ENCODE measurements at regions not wholly inside any gene's neighbourhood (a gene's known extent, or its start where the extent isn't known, plus 50 kb on each side); places are given as distances from the start of the nearest gene placed in this dataset.

GRCh38 chr1:30045304-30046090 lies 677.9 kb downstream of the MATN1 start:
- DNase-seq (ENCODE audit: low read depth) = no peak

DNA sequence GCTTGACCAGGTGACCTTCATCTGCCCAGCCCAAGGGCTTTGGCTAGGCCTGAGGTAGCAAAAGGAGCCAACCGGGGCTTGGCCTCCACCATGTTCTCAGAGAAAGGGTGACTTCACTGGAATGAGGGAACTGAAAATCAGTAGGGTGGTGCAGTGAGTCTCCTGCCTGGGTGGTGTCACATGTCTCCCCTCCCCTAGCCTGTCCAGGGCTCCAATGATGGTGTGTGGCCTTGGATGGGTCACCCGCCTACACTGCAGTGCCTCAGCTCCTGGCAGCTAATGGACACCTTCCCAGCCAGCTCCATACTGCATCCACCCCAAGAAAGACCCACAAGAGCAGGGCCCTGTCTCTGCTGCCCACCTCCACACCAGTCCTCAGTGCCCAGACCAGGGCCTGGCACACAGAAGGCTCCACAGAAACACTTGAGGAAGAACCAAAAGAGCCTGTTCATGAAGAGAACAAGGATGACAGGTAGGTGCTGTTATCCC lies 678.7 kb downstream of the MATN1 start:
- no peak for DNase-seq (ENCODE audit: low read depth)

DNA sequence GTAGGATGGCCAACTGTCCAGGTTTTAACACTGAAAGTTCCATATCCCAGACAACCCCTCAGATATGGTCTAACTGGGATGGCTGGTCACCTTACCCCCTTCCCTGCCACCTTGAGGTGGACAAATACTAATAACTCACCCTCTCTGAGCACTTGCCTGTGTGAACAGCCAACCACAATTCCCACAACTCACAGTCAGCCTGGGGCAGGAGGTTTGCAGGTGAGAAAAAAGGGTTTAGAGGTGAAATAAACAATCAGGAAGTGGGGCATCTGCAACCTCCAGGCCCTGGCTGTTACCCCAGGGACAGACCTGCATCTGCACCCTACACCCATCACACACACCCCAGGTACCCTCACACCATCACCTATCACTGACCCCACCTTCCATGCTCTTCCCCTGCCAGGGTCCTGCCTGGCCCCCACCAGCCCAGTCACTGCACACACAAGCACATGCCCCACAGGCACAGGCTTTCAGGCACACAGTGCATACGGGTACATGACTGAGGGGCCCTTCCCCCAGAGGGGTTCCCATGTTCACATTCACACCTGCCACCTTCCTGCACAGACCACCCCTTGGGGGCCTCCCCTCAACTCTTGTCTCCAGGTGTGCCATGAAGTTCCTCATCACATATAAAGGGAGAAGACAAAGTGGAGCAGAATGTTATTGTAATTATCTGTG lies 679.5 kb downstream of the MATN1 start:
- no peak for DNase-seq (ENCODE audit: low read depth)

GRCh38 chr1:30043256-30043655 lies 680.1 kb downstream of the MATN1 start:
- no peak for DNase-seq (ENCODE audit: low read depth)

DNA sequence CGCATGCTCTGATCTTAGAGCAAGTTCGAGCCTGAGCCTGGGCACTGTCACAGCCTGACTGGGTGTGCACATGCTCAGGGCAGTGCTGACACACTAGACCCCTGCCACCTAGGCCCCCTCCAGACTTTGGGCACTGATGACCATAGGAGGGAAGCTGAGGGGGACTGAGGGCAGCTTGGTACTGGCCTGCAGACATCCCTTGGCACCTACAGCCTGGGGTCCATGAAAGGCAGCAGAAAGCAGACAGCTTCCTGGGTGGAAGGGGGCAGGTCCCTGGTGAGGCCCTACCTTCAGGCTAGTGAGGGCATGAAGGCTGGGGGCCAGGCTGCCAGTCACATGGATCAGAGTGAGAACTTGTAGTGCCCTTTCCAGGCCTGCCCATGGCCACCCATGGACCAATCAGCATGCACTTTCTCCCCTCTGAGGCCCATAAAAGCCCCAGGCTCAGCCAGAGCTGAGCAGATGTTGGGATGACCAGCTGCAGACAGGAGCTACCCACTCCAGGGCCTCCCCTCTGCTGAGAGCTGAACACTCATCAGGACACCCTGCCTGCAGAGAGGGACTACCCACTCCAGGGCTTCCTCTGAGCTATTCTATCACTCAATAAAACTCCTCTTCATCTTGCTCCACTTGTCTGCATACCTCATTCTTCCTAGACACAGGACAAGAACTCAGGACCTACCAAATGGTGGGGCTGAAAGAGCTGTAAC lies 680.8 kb downstream of the MATN1 start:
- DNase-seq (ENCODE audit: low read depth) = no peak

DNA sequence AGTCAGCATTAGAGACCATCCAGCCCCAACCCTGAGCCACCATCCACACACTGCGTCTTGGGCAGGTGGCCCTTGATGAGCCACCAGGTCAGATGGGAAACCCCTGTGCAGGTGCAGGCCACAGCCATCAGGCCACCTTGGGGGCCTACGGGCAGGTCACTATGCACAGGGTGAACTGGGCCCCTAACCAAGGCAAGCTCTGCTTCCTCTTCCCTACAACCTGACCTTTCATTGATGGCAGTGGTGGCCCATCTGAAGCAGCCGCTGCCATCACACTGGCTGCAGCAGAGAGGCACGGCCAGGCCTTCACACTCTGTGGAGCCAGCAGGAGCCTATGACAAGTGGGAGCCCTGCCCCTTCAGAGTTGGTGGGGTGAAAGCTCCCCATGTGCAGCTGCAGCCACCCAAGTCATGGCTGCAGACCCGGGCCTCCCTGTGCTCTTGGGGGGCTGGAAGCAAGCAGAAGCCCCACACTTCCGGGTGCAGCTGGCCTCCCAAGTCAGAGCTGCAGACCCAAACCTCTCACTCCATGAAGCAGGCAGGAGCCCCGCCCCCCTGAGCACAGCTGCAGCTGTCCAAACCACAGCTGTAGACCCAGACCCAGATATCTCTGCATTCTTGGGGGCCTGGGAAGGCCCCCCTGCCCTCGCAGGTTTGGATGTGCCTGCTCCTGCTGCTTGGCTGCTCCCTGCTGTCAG lies 681.5 kb downstream of the MATN1 start:
- no peak for DNase-seq (ENCODE audit: low read depth)

- no peak for DNase-seq (ENCODE audit: low read depth)
These were observed 683.0 kb downstream of the MATN1 start for GRCh38 chr1:30040081-30041019.

DNA sequence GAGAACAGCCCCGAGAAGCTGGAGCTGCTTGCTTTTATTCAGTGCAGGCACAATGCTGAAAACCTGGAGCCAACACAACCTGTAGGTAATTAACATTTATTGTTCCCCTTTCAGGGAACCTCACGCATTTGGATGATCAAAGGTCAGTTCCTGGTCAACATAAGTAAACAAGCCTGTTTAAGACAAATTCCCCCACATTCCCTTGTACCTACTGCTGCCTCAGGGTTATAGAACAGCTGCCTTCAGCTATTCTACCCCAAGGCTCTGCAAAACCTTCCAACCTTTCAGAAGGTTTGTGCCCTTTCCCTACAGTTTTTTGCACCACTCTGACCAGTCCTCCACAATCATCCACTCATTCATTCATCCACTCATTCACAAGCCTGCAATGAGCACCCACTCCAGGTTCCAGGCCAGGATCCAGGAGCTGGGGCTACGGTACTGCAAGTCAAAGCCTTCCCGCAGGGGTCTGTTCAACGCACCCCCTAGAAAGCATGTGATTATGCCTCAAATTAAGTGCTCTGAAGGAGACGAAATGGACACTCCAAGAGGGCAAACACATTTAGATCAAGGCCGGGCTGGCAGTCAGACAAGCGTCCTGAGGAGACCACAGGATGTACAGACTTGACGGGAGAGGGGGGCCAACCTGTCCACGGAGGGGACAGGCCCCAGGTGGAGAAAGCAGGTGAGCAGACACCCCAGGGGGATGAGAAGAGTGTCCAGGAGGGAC lies 683.9 kb downstream of the MATN1 start:
- DNase-seq (ENCODE audit: low read depth) = no peak

DNA sequence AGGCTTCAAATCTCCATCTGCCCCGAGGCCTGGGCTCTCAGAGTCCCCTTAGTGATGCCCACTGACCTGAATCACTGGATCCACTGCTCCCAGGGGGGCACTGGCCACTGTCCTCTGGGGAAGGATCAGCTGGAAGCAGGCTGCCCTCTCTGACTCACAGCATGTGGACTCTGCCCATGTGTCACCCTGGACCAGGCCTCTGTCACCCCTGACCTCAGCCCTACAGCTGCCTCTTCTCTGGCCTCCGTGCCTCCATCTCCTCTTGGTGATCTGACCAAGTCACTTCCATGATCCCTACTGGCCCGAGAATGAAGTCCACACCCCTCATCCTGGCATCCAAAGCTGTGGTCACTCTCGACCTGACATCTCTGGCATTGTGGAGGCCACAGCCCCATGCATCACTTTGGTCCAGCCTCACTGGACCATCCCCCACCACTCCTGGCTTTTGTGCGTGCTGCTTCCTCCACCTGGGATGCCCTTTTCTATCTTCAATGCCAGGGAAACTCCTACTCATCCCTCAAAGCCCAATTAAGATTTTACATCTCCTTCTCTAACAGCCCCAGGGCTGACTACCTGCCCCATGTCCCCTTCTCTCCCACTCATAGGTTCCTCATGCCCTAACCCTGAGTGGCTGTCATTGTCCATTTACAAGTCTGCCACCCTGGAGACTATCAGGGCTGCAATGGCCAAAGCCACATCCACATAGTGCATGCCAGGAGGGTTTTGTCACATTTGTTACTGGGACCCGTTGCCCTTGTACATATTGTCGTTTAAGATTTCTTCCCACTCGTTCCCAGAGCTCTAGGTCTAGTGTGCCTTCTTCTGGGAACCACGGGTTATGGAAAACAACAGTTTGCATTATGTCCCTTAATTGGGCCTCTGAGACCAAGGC lies 685.0 kb downstream of the MATN1 start:
- no peak for DNase-seq (ENCODE audit: low read depth)

DNA sequence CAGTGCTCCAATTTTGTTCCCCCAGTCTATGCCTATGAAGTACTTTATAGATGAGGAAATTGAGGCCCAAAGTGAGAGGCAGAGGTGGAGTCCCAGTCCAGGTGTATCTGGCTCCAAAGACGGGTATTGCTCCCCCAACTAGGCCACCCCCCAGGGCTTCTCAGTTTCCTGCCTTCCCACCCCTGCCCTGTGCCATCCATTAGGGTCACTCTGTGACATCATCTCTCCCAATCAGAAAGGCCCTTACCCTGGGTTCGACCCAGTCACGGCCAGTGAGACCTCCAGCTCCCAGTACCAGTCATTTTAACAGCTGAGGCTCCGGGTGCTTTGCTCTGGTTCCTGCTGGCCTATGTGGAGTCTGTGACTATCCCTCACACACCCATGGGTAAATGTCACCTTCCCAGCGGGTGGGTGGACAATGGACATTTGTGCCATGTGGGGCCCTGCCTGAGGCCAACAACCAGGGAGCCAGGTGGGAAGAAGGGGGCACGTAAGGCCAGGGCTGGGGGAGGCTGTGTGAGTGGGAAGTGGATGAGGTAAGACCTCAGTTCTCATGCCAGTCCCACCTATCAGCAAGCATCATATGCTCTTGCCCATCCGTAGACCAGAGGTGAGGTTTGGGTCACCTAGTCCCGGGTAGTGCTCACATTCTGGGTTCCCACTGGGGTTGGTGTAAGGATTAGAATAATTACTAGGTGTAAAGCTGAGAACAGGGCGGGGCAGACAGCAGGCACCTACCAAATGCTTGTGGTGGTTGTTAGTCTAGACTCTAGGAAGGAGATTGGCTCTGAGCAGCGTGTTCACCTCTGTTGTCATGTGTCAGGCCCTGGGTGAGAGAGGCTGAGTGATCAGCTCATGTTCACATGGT lies 685.9 kb downstream of the MATN1 start:
- DNase-seq (ENCODE audit: low read depth) = no peak

GRCh38 chr1:30036666-30037065 lies 686.7 kb downstream of the MATN1 start:
- no peak for DNase-seq (ENCODE audit: low read depth)

GRCh38 chr1:30036229-30036547 lies 687.2 kb downstream of the MATN1 start:
- DNase-seq (ENCODE audit: low read depth) = no peak

GRCh38 chr1:30035522-30036228 lies 687.7 kb downstream of the MATN1 start:
- no peak for DNase-seq (ENCODE audit: low read depth)

DNA sequence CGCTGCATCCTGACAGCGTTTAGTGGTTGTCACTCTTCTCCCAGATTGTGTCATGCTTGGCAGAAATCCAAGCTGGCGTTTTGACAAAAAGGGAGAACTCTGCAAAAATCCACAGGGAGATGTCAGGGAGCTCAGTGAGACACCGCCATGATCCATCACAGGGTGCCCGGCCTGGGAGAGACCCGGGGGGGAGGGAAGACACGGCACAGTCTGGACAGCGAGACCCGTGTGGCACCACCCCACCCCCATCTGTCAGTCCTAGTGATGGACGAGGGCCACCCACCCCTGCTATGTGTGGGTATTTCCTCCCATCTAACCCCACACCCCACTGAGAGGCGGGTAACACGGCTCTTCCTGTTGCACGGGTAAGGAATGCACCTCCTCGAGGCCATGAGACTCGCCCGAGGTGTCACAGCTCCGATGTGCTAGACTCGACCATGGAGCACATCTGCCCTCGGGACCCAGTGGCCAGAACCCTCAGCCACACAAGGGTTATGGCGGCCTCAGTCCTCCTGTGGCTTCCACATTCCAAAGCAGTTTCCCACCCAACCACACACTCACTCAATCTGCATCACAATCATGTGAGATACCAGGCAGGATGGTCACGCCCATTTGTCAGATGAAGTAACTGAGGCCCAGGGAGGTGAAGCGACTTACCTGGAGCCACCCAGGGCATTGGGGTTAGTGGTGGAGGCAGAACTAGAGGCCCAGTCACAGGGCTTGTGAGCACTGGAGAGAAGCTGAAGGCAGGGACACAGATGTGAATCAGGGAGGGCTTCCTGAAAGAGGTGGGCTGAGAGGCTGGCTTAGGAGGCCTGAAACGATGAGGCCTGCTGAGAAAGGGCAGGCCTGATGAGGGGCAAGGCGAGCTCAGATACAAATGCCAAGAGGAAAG lies 688.5 kb downstream of the MATN1 start:
- DNase-seq (ENCODE audit: low read depth) = no peak

DNA sequence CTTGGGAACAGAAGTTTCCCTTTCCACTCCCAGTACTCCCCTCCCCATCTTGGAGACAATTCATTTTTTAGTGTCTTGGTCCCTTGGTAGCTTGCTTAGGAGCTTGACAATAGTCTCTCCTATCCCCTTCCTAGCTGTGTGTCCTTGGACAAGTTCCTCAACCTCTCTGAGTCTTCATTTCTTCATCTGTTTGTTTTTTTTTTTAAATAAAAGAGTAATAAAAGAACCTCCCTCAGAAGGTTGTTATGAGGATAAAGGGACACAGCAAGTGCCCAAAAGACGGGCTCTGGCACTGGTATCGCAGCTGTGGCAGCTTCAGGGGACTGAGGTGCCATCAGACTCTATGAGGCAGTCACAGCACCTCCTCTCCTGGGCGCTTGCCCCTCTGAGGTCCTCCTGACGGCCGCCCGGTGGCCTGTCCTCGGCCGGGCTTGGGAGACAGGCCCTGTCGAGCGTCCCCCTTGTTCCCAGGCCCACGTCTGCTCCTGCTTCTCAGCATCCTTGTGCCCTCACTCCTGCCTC lies 689.2 kb downstream of the MATN1 start:
- DNase-seq (ENCODE audit: low read depth) = no peak

DNA sequence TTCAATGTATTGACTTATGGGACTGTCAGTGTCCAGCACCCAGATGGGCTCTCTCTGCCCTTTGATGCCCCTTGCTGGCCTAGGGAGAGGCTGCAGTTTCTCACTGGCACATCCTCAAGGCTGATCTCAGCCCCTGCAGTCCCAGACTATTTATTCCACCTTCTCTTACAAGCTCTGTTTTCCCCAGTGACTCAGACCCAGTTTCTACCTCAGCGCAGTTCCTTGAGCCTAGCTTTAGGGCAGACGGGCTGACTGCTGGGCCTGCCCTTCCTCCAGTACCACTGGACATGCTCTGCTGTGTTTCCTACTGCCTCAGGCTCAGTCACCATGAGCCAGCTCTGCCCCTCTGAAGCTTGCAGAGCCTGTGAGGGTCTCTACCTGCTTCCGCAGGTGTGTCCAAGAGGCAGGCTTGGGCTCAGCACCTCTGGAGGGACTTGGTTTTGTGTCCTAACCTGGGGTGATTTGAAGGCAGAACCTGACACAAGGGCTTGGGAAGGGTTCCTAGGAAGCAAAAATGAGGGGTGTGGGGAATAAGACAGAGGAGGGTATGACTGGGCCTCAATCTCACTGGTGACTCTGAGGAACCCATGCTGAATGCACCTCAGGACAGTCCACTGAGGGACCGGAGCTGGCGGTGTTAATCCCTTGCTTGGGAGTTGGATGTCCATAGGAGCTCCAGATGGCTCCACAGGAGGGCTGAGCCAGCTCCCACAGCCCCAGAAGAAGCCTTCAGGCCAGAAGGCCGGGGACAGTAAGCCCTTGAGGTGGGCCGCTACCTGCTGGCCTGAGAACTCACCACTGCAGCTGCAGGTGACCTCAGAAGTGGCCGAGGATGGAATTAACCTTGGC lies 689.9 kb downstream of the MATN1 start:
- DNase-seq (ENCODE audit: low read depth) = no peak
